Naive thymus-derived CD4-positive, alpha-beta T cell (primary cell): ENCODE measurements at regions not wholly inside any gene's neighbourhood (a gene's known extent, or its start where the extent isn't known, plus 50 kb on each side); places are given as distances from the start of the nearest gene placed in this dataset.

ENCODE experiments used
- ATAC-seq: fragments of 150-1000 bp; cut with Tn5 transposase; 2 replicates; pipeline ENCODE4 v1.10.0; 2021; ENCODE audit warnings: mild to moderate bottlenecking, moderate library complexity
- CTCF ChIA-PET: fragments of 350-600 bp; sonication (Branson Sonifier 250); formaldehyde crosslinking; loops from one replicate; lab custom pipeline; 2021; ENCODE audit warnings: antibody characterized with exemption; lab: Charles Lee
- POLR2A ChIA-PET: fragments of 350-600 bp; sonication (Branson Sonifier 250); formaldehyde crosslinking; loops from one replicate; lab custom pipeline; 2021; ENCODE audit warnings: antibody characterized with exemption, inconsistent platforms; lab: Charles Lee
- DNase-seq, 9 donors: peaks; one replicate each; pipeline versions ENCODE4 v3.0.0 to v3.0.0-alpha.2; 2020 to 2022; ENCODE audit warnings: mixed read lengths in 1 of 9
- H3K27ac ChIP-seq: one replicate; pipeline ENCODE4 v1.7.0; 2013; ENCODE audit warnings: mild to moderate bottlenecking, low read depth, low read length, moderate library complexity
- H3K27me3 ChIP-seq, 2 donors: one replicate each; pipeline ENCODE4 v1.7.0; 2013; ENCODE audit warnings: low read length in 2 of 2, mild to moderate bottlenecking in 2 of 2, moderate library complexity in 2 of 2; ENCODE audit not compliant: control insufficient read depth in 2 of 2, insufficient read depth in 2 of 2
- H3K36me3 ChIP-seq, 3 experiments: 1 replicate in 2 of 3; 2 replicates in 1 of 3; pipeline ENCODE4 v1.7.0; 2013; ENCODE audit warnings: low read length in 3 of 3, mild to moderate bottlenecking in 3 of 3, moderate library complexity in 1 of 3; ENCODE audit not compliant: insufficient read depth in 3 of 3, control insufficient read depth in 2 of 3
- H3K4me1 ChIP-seq, 2 donors: one replicate each; pipeline ENCODE4 v1.7.0; 2013; ENCODE audit warnings: low read length in 2 of 2, mild to moderate bottlenecking in 2 of 2, moderate library complexity in 1 of 2; ENCODE audit not compliant: control insufficient read depth in 2 of 2, insufficient read depth in 2 of 2
- H3K4me3 ChIP-seq: 2 replicates; pipeline ENCODE4 v1.7.0; 2013; ENCODE audit warnings: mild to moderate bottlenecking, low read length
- H3K9me3 ChIP-seq, 3 experiments: 1 replicate in 2 of 3; 2 replicates in 1 of 3; pipeline ENCODE4 v1.7.0; 2013; ENCODE audit warnings: low read length in 3 of 3; ENCODE audit not compliant: control insufficient read depth in 2 of 3
- H3K27ac Mint-ChIP-seq, 9 donors: one replicate each; pipeline ENCODE4 v1.8.0; 2020 to 2022; ENCODE audit warnings: mixed read lengths in 9 of 9, mild to moderate bottlenecking in 8 of 9, moderate library complexity in 5 of 9, inconsistent platforms in 2 of 9
- H3K27me3 Mint-ChIP-seq, 5 donors: one replicate each; pipeline ENCODE4 v1.8.0; 2021 to 2022; ENCODE audit warnings: mixed read lengths in 5 of 5, mild to moderate bottlenecking in 1 of 5
- H3K36me3 Mint-ChIP-seq, 5 donors: one replicate each; pipeline ENCODE4 v1.8.0; 2020 to 2022; ENCODE audit warnings: mixed read lengths in 5 of 5, mild to moderate bottlenecking in 3 of 5, inconsistent platforms in 1 of 5
- H3K4me1 Mint-ChIP-seq, 7 donors: one replicate each; pipeline ENCODE4 v1.8.0; 2020 to 2022; ENCODE audit warnings: mixed read lengths in 7 of 7, mild to moderate bottlenecking in 3 of 7, inconsistent platforms in 1 of 7
- H3K4me3 Mint-ChIP-seq, 10 donors: one replicate each; pipeline ENCODE4 v1.8.0; 2020 to 2022; ENCODE audit warnings: mild to moderate bottlenecking in 10 of 10, mixed read lengths in 10 of 10, moderate library complexity in 6 of 10, inconsistent platforms in 2 of 10
- H3K9me3 Mint-ChIP-seq, 11 donors: one replicate each; pipeline ENCODE4 v1.8.0; 2020 to 2022; ENCODE audit warnings: mixed read lengths in 11 of 11, mild to moderate bottlenecking in 4 of 11, inconsistent platforms in 1 of 11, moderate library complexity in 1 of 11
- intact Hi-C, 2 donors: fragments of 100-400 bp; cut with micrococcal nuclease; formaldehyde crosslinking; loops; one replicate each; pipeline ENCODE4 v1.15.1; 2023

DNA sequence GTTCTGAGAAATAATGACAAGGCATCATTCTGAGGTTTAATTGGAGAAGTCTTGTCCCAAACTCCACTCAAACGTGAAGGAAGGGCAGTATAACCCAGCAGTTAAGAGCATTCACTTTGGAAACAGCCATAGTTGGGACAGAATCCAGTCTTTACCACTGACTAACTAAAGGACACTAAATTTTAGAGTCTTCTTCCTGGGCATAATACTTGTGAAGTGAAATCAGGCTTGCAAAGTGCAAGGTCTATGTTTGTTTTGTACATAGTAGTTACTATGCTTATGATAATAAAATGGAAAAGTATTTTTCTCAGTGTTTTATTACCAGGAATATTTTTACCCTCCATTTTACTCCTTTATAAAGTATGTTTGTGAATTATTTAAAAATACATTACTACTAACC lies 748.2 kb upstream of the ID2 start:
- Histone ChIP-seq H3K9me3 (no peaks in the 10 kb centered on the region), H3K4me3 (no peak overlapping the region), H3K36me3 (no peaks in the 10 kb centered on the region), H3K4me1 (peaks cover 0 to 3% of the 10 kb centered on the region in 2 donors), H3K27me3 (no peaks in the 10 kb centered on the region), H3K27ac (no peak overlapping the region)
- Mint-ChIP-seq H3K27ac (no peak overlapping the region), H3K4me3 (no peak overlapping the region), H3K4me1 (peaks cover 0 to 5% (median 0%) of the 10 kb centered on the region in 7 donors), H3K36me3 (peaks cover 0 to 18% (median 0%) of the 10 kb centered on the region in 5 donors), H3K27me3 (peaks cover 0 to 4% (median 0%) of the 10 kb centered on the region in 5 donors), H3K9me3 (peaks cover 0 to 24% (median 0%) of the 10 kb centered on the region in 11 donors)
- ATAC-seq = no peak
- no peak for DNase-seq
- CTCF ChIA-PET = no interaction called here
- POLR2A ChIA-PET = no interaction called here
- intact Hi-C loops = no loop called here

DNA sequence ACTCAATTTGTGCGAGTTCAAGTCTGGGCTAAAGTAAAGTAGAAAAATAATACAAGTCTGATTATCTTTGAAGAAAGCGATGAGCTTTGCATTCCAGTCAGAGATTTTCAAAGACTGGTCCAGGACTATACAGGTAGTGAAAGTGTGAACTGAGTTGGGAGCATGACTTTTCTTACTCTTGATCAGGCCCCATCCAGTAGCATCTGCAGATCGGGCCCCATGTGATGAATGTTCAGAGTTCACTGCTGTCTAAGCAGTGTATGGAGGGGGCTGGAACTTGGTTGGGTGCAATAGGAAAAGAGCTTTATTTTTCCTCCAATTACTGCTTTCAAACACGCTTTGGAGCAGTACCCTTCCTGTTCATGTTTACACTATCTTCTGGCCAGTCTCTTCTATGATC lies 747.4 kb upstream of the ID2 start:
- ChIA-PET CTCF (no interaction called here), POLR2A (no interaction called here)
- Mint-ChIP-seq H3K4me3 (no peak overlapping the region), H3K36me3 (peaks cover 0 to 14% (median 0%) of the 10 kb centered on the region in 5 donors), H3K9me3 (peaks cover 0 to 22% (median 0%) of the 10 kb centered on the region in 11 donors), H3K4me1 (peaks cover 0 to 5% (median 0%) of the 10 kb centered on the region in 7 donors), H3K27ac (no peak overlapping the region), H3K27me3 (peaks cover 0 to 4% (median 0%) of the 10 kb centered on the region in 5 donors)
- ATAC-seq (no peak), DNase-seq (no peak)
- Histone ChIP-seq H3K9me3 (no peaks in the 10 kb centered on the region), H3K4me1 (peaks cover 0 to 3% of the 10 kb centered on the region in 2 donors), H3K27ac (no peak overlapping the region), H3K27me3 (no peaks in the 10 kb centered on the region), H3K4me3 (no peak overlapping the region), H3K36me3 (no peaks in the 10 kb centered on the region)
- intact Hi-C loops = no loop called here

DNA sequence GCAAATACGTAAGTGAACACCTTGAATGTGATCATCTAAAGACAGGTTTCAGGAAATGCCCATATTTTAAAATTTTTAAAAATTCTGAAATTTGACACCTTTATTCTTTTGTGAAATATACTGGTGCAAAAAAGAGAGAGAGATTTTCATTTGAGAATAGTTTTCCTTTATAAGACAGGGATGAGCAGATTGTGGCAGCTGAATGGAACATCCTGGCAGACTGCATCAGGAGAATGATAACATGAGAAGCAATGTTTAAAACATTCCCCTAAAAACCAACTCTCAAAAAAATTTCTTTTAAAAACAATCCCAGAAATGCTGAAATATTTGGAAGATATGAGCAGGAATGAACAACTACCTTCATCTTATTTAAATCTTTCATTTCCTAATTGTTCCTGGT lies 744.8 kb upstream of the ID2 start:
- H3K4me1 Mint-ChIP-seq = peaks cover 0 to 3% (median 0%) of the 10 kb centered on the region in 7 donors
- ATAC-seq (no peak), DNase-seq (no peak)
- H3K27me3 Mint-ChIP-seq = peaks cover 0 to 4% (median 0%) of the 10 kb centered on the region in 5 donors
- peaks cover 0 to 15% (median 0%) of the 10 kb centered on the region in 11 donors for H3K9me3 Mint-ChIP-seq
- no peak overlapping the region for H3K4me3 Mint-ChIP-seq
- no peaks in the 10 kb centered on the region for H3K36me3 ChIP-seq
- no peak overlapping the region for H3K27ac Mint-ChIP-seq
- peaks cover 0 to 9% (median 0%) of the 10 kb centered on the region in 5 donors for H3K36me3 Mint-ChIP-seq
- no peaks in the 10 kb centered on the region for H3K9me3 ChIP-seq
- H3K27ac ChIP-seq = no peak overlapping the region
- intact Hi-C loops = no loop called here
- ChIA-PET CTCF (no interaction called here), POLR2A (interaction anchor here (1.0 kb wide), 1 partner anchor 367 kb away, joined by 3 read pairs; no protein-coding TSS in a partner anchor)
- no peak overlapping the region for H3K4me3 ChIP-seq
- H3K27me3 ChIP-seq = no peaks in the 10 kb centered on the region
- no peaks in the 10 kb centered on the region for H3K4me1 ChIP-seq

DNA sequence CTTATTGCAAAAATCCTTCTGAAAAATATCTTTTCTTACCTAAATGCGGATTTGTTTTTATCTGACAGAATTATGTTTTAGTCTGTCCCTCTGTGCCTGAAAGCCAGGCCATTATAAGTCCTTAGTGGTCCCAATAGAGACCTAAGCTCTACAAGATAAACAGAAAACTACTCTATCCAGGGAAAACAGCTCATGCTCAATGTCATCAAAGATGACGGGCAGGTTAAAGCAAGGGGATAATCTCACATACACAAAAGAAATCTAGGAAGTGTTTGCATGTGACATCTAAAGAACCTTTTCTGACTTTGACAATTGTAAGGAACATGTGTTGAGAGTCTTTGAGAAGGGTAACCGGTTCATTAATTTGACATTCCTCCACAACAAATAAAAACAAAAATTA lies 741.1 kb upstream of the ID2 start:
- H3K36me3 Mint-ChIP-seq = peaks cover 0 to 2% (median 0%) of the 10 kb centered on the region in 5 donors
- Histone ChIP-seq H3K4me3 (no peak overlapping the region), H3K27ac (no peak overlapping the region), H3K27me3 (no peaks in the 10 kb centered on the region), H3K4me1 (no peaks in the 10 kb centered on the region), H3K9me3 (no peaks in the 10 kb centered on the region), H3K36me3 (no peaks in the 10 kb centered on the region)
- ChIA-PET CTCF (no interaction called here), POLR2A (interaction anchor here (0.5 kb wide), 1 partner anchor 94 kb away, joined by 3 read pairs; no protein-coding TSS in a partner anchor)
- DNase-seq (no peak), ATAC-seq (no peak)
- peaks cover 0 to 3% (median 0%) of the 10 kb centered on the region in 7 donors for H3K4me1 Mint-ChIP-seq
- no peaks in the 10 kb centered on the region for H3K27me3 Mint-ChIP-seq
- H3K27ac Mint-ChIP-seq = no peak overlapping the region
- H3K4me3 Mint-ChIP-seq = no peak overlapping the region
- peaks cover 0 to 3% (median 0%) of the 10 kb centered on the region in 11 donors for H3K9me3 Mint-ChIP-seq
- intact Hi-C loops = no loop called here

DNA sequence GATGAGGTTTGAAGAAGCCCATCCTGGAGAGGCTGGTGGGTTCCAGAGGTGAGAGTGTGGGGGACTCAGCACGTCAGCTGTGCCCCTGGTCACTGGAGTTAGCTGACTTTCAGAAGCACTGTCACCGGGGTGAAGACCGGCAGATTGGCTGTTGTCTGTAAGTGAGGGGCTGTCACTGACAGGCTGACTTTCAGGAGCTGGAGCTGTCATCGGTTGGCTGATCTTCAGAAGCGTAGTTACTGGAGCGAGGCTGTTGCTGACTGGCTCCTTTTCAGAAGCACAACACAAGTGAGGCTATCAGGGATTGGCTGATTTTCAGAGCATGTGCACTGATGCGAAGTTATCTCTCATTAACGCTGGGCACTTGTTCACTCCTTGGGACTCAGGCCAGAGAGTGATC lies 738.4 kb upstream of the ID2 start:
- H3K9me3 ChIP-seq = no peaks in the 10 kb centered on the region
- ChIA-PET POLR2A (no interaction called here), CTCF (no interaction called here)
- no peaks in the 10 kb centered on the region for H3K4me1 ChIP-seq
- ATAC-seq (no peak), DNase-seq (no peak)
- intact Hi-C loops = no loop called here
- Mint-ChIP-seq H3K27ac (no peak overlapping the region), H3K4me1 (peaks cover 0 to 3% (median 0%) of the 10 kb centered on the region in 7 donors), H3K9me3 (peaks cover 0 to 5% (median 0%) of the 10 kb centered on the region in 11 donors), H3K4me3 (no peak overlapping the region), H3K36me3 (peaks cover 0 to 2% (median 0%) of the 10 kb centered on the region in 5 donors), H3K27me3 (no peaks in the 10 kb centered on the region)
- H3K36me3 ChIP-seq = no peaks in the 10 kb centered on the region
- H3K27ac ChIP-seq = no peak overlapping the region
- H3K27me3 ChIP-seq = no peaks in the 10 kb centered on the region
- H3K4me3 ChIP-seq = no peak overlapping the region

DNA sequence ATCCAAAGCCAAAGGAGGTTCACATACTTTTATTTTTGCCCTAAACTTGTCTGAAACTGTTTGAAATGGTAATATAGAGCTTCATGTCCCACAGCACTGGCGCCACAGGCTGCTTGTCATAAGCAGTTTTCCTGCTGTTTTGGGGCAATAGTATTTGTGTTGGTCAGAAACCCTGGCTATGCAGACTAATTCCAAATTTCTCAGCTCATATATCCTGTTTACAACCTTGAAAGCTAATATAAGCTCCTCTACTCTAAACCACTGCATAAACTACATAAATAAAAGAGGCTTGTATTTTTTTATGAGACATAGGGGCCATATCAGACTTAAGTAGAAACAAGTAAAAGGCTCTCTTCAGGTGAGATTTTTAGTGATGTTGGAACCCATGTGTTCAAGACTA lies 736.8 kb upstream of the ID2 start:
- DNase-seq (no peak), ATAC-seq (no peak)
- H3K4me3 Mint-ChIP-seq = no peak overlapping the region
- Histone ChIP-seq H3K4me1 (no peaks in the 10 kb centered on the region), H3K27me3 (no peaks in the 10 kb centered on the region), H3K27ac (no peak overlapping the region), H3K36me3 (no peaks in the 10 kb centered on the region), H3K4me3 (no peak overlapping the region), H3K9me3 (no peaks in the 10 kb centered on the region)
- ChIA-PET CTCF (no interaction called here), POLR2A (interaction anchor here (0.6 kb wide), 1 partner anchor 271 kb away, joined by 3 read pairs; no protein-coding TSS in a partner anchor)
- intact Hi-C loops = no loop called here
- H3K9me3 Mint-ChIP-seq = peaks cover 0 to 4% (median 0%) of the 10 kb centered on the region in 11 donors
- peaks cover 0 to 2% (median 0%) of the 10 kb centered on the region in 5 donors for H3K36me3 Mint-ChIP-seq
- H3K27ac Mint-ChIP-seq = no peak overlapping the region
- no peaks in the 10 kb centered on the region for H3K27me3 Mint-ChIP-seq
- H3K4me1 Mint-ChIP-seq = no peaks in the 10 kb centered on the region

DNA sequence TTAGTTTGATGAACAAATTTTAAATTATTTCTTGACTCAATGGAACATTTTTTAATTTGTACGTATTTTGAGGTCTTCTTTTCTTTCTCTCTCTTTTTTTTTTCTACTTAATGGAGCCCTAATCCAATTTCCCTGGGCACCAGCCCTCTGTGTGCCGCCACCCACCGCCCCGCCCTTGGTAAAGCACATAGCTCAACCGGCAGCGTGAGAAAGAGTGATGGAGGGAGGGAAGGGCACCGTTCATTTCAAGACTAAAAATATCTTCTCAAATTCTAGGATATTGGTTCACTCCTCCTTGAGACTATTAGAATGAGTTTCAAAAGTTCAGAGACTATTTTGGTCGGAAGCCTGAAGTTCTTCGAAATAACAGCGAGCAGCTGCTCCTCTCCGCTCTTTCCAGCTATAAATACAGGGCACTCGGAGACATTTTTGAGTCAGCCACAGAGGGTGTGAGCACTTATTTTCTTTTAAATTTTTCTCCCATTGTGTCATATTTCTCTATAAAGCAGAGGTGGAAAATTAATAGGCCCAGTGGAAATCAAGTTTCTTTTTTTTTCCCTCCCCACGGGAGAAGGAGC lies 731.7 kb upstream of the ID2 start:
- no peak for ATAC-seq
- Mint-ChIP-seq H3K4me3 (no peak overlapping the region), H3K27me3 (no peaks in the 10 kb centered on the region), H3K27ac (no peak overlapping the region), H3K4me1 (no peaks in the 10 kb centered on the region), H3K36me3 (peaks cover 0 to 2% (median 0%) of the 10 kb centered on the region in 5 donors), H3K9me3 (peaks cover 0 to 4% (median 0%) of the 10 kb centered on the region in 11 donors)
- H3K36me3 ChIP-seq = no peaks in the 10 kb centered on the region
- H3K27me3 ChIP-seq = no peaks in the 10 kb centered on the region
- intact Hi-C loops = no loop called here
- no peaks in the 10 kb centered on the region for H3K9me3 ChIP-seq
- no peak overlapping the region for H3K27ac ChIP-seq
- H3K4me1 ChIP-seq = no peaks in the 10 kb centered on the region
- ChIA-PET POLR2A (no interaction called here), CTCF (no interaction called here)
- no peak for DNase-seq
- H3K4me3 ChIP-seq = no peak overlapping the region
